RPMI7951 (cell line): ENCODE measurements at regions not wholly inside any gene's neighbourhood (a gene's known extent, or its start where the extent isn't known, plus 50 kb on each side); places are given as distances from the start of the nearest gene placed in this dataset.
"Not testable (repeated sequence)": the region's sequence is repeated elsewhere in the genome, so short reads cannot be mapped to it uniquely, and the experiment has no call there.

Experiments
- DNase-seq: peaks from one replicate; pipeline ENCODE4 v3.0.0-alpha.2; 2012; ENCODE audit warnings: low read depth

DNA sequence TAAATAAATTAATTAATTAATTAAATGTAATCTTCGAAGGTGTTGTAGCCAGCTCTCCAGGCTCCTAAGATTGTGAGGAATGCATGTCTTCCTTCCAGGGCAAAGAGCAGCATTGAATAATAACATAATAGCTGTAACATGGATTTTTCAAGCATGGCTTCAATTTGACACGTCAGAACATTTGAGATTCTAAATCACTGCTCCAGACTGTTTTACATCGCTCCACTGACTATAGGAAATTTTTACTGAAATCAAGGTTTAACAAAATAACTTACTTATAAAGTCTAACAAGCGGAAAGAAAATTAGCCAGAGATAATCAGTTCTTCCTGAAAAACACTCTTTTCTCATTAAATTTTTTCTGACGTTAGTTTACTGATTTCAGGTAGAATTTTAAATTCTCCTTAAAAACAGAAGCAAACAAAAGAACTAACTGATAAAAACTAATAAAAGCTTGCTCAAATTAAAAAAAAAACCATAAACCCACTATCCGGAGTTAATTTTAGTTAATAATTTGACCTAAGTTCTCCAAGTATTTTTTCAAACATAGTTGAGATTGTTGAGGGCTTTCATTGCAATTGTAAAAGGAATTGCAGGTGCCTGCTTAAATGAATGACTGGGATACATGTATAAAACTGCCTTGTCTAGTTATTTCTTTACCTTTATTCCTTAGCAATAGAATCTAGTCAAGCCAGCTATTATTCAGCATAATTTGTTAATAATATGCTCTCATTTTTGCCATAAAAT, 51.2 kb upstream of the SGCE start:
- no peak for DNase-seq

DNA sequence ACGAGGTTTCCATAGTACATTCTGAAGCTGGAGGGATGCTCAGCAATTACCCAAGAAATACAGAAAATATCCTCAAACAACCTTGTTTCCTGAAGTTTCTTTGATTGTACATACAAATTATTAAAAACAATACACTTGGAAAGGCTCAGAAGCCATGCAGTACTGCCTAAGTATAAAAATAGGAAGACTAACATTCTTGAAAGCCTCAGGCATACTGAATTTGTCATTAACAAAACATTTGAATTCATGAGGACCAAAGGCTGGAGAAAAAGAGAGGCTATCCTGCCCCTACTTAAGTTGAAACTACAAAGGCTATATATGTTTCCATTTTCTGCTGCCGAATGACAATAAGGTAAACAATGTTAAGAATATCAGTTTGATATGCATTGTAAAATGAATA, 54.3 kb upstream of the SGCE start:
- DNase-seq = peak; percentile 32

DNA sequence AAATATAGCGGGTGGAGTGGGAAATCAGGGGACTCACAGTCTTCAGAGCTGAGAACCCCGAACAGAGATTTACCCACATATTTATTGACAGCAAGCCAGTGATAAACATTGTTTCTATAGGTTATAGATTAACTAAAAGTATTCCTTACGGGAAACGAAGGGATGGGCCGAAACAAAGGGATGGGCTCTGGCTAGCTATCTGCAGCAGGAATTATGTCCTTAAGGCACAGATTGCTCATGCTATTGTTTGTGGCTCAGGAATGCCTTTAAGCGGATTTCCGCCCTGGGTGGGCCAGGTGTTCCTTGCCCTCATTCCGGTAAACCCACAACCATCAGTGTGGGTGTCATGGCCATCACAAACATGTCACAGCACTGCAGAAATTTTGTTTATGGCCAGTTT, 66.4 kb upstream of the SGCE start:
- not testable (repeated sequence) for DNase-seq

DNA sequence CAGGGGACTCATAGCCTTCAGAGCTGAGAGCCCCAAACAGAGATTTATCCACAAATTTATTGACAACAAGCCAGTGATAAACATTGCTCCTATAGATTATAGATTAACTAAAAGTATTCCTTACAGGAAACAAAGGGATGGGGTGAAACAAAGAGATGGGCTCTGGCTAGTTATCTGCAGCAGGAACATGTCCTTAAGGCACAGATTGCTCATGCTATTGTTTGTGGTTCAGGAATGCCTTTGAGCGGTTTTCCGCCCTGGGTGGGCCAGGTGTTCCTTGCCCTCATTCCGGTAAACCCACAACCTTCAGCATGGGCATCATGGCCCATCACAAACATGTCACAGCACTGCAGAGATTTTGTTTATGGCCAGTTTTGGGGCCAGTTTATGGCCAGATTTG, 73.0 kb upstream of the SGCE start:
- DNase-seq = not testable (repeated sequence)

DNA sequence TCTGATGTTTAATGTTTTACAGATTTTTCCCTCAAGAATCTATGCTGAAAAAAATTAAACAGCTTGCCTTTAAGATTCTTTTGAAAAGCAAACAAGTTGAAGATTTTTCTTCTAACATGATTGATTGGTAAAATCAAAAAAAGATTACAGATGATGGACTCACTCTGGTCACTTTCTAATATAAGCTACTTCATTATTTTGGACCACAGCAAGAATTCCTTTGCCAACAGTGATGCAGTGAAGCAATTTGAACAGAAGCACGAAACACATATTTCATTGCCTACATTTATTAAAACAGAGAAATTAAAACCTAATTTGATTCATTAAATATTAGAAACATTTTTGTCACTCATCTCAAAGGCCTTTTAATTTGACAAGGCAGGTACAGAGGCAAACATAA, 82.1 kb upstream of the SGCE start:
- DNase-seq = no peak

DNA sequence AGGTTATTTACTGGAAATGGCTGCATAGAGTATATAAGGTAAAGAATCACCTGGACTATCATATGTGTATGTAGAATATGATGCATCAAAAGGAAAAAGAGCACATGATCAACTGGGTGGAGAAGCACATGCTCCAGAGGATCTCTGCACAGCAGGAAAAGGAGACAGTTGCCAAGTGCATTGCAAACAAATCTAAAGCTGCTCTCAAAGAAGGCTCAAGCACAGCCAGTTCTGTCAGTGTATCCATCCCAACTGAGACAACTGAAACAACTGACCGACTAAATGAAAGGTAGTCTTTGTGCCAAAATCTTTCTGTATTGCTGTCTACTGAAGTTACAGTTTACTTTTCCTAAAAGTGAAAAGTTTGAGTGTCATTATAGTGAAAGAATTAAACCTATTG, 83.2 kb upstream of the SGCE start:
- no peak for DNase-seq

DNA sequence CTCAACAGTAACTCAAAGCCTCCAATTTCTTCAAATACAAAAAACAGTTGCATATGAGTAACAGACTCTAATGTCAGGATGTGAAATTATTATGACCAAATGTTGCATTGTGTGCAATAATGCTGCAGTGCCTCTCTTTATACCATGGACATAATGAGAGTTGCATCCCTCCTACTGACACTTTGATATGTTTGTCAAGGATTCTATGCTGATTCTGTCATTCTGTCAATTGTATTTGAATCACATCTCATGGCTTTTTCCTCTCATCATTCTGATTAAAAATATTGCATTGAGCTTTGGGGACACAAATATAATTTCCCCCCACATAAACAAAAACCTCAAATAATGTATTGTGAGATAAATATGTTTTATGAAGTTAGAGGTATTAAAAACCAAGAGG, 84.6 kb upstream of the SGCE start:
- no peak for DNase-seq

DNA sequence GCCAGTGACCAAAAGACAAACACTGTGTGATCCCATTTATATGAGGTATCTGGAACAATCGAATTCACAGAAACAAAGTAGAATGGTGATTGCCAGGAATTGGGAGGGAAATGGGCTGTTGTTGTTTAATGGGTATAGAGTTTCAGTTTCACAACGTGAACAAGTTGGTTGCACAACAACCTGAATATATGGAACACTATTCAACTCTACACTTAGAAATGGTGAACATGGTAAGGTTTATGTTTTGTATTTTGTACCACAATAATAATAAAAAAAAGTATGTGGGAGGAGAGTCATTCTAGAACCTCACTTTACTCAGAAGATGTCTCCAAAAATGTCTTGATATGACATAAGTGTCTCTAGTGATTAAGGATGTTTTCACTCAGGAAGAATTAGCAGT, 85.2 kb upstream of the SGCE start:
- no peak for DNase-seq

DNA sequence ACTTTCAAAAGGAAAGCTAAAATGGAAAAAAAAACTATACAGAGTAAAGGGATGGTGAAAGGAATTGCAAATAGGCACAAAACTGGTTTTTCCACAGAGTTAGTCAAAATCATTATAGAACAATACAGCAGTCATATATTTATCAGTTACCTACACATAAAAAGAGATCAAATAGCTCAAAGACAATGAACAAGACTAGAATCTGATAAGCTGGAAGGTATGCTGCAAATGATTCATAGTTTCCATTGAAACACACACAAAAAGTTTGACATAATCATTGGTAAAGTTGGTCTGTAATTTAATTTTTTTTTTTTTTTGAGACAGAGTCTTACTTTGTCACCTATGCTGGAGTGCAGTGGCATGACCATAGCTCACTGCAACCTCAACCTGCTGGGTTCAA, 92.4 kb upstream of the SGCE start:
- DNase-seq = no peak

DNA sequence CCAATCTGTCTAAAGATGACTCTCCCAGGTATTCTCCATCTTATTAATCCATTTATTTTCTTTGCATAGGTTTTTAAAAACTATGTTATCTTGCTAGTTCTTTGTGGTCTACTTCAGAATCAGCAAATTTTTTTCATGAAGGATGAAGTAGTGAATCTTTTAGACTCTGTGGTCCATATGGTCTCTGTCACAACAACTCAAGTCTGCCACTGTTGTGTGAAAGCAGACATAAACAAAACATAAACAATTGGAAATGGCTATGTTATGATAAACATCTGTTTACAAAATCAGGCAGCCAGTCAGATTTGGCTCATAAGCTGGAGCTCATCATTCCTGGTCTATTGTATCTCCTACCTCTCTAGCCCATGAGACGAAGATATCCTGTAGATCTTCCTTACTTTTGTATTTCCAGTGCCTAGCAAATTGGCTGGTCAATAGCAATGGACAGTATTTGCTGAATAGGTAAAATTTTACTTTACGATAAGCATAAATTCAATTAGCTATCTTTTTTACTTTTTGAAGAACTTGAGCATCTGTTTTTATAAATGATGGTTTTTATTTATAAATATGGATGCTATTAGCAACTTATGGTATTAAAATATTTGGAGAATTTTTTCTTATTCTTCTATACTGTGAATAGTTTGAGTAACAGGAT, 104.6 kb upstream of the SGCE start:
- DNase-seq = no peak

DNA sequence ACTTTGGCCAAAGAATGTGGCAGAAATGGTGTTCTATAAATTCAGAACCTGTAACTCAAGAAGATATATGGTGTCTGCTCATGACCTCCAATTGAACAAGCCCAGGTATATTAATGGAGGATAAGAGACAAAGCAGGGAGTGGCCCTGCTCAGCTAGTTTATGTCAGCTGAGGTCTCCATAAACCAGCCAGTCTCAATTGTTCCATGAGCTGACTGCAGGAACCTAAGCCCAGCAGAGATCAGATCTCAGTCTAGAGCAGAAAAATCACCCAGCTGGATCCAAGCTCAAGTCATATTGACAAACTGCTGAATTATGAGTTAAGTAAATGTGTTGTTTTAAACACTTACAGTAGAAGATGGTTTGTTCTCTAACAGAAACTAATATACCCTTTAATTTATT, 105.5 kb upstream of the SGCE start:
- no peak for DNase-seq

DNA sequence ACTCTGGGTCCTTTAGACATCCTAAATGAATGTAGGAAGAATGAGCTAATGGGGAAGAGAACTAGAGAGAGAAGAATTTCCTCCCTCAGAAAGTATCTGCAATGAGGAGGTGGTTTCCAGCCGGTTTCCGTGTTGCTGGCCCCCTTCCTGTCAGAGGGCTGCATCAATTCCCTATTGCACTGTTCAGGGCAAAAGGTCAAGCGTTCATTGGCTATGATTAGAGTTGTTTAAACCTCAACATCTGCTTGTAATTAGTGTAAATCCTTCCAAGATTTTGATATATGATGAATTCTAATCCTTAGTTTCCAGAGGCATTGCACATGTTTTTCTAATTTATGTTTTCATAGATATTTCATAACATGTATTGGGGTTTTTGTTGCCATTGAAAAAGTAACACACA, 107.3 kb upstream of the SGCE start:
- DNase-seq = peak; percentile 42

DNA sequence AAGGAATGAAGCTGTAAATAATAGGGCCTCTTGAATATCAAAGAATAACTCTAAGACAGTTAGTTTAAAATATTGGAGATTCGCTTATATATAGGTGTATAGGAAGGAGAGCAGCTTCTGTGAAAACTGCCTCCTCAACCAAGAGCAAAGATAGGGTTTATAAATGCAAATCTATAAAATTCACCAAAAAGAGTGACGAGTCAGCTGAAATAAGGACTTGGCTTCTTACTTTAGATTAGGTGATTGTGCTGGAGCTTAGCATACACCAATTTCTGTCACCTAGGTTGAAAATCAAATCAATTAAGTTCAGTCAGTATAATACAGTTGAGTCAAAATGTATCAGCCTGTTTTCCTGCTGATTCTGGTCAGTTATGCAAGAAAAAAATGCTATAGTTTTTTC, 113.8 kb upstream of the SGCE start:
- DNase-seq = no peak

DNA sequence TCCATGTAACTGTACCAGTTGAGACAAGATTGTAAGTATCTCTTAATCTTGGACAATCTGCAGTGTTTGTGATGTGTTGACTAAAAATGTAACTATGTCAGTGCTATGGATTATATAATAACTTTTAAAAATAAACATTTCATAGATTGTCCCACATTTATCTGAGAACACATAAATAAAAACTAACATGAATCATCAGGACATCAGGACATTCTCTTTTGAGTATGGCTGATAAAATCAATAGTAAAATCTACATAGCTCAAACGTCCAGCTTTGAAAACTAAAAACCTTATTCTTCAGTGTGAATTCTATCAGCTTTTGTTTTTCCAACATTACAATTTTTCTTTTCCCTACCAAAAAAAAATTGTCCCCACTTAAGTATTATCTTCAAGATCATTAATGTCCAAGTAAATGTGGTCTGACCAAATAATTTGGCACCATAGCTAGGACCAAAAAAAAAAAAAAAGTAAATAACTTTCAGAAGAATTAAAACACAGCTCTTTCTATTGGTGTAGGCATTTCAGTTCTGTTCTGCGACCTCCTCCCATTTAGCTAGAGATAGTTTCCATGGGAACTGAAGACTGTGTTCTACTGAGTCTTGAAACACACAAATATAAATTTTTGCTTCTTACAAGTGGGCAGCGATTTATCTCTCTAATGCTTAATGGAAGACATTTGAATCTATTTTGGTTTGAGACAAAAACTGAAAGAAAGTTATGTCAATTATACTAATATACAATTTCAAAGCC, 123.0 kb upstream of the SGCE start:
- no peak for DNase-seq

DNA sequence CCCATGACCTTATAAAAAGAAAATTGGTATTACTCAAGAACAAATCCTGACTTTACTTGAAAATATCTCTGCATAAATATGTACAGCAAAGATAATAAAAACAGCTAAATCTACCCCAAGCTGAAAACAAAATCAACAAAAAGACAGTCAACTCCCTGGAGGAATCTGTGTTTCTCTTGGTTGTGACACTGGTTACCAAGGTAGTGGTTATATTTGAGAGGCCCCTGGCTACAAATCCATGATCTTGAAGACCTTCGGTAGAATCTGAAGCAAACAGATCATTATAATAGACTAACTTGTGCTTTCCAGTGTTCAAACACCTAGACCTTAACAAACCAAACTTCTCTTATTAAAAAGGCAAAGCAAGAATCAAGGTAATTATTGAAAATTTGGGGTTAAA, 123.9 kb upstream of the SGCE start:
- DNase-seq = no peak

DNA sequence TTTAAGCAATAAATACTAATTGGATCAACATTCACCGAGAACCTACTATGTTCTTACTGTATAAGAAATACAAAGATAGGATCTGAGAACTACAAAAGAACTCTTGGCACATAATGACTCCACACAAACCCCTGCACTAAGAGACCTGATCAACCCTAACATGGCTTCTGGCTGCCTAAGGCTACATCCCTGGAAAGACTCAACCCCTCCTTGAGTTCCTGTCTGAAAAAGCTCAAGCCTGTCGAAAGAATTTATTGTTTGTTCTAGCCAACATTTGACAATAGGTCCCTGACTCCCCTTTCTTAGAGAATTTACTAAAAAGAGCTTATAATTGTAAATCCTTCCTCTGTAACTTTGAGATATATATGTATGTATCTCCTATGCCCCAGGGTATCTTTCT, 125.3 kb upstream of the SGCE start:
- DNase-seq = no peak

DNA sequence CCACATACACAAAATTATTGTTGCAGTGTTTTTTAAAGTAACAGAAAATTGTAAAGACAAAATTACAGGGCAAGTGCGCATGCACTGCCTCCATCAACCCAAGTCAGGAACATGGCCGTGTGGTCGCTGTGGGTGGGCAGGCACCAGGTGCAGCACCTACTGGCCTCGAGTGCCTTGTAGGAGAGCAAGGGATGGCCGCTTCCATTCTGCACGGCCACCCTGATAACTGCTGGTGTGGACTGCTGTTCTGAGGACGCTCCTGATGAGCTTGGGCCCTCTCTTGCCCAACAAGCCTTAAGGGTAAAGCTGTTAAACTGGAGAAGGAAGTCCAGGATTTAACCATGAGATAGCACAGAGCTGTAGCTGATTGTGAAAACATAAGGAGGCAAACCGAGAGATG, 124.6 kb upstream of the PPP1R9A start:
- no peak for DNase-seq

DNA sequence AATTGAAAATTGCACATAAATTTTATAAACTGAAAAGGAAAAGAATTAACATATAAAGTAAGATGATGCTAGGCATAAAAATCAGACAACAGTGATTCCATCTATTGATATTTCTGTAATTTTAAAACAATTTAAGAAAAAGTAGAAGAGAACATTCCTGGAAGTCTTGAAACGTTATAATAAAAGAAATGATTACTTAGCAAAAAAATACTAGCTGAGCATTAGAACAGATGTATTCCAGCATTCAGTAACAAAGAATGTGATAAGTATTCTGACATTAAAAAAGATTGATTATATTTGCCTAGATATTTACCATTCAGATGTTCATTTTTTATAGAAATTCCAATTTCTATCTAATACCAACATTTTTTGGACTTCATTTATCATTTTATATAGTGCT, 120.1 kb upstream of the PPP1R9A start:
- DNase-seq = no peak

DNA sequence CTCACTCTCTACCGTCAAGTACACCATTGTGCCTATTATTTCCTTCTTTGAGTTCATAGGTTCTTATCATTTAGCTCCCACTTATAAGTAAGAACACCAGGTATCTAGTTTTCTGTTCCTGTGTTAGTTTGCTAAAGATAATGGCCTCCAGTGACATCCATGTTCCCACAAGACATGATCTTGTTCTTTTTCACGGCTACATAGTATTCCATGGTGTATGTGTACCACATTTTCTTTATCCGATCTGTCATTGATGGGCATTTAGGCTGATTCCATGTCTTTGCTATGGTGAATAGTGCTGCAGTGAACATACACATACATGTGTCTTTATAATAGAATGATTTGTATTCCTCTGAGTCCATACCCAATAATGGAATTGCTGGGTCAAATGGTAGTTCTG, 119.0 kb upstream of the PPP1R9A start:
- DNase-seq = not testable (repeated sequence)

DNA sequence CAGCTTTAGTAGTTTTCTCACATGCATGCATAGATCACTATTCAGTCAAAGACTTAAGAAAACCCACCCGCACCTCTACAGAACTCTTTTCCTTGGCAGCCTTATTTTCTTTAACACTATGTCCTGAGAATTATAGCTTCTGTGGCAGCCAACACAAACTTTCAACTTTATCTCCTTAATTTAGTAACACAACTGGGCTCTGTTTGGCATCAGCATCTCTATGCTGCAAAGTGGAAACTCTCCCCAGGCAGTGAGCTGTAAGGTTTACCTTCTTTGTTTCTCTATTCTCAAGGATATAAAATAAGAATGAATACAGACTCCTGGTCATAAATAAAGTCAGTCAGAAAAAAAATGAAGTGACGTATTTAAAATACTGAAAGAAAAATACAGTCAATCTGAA, 115.2 kb upstream of the PPP1R9A start:
- no peak for DNase-seq

DNA sequence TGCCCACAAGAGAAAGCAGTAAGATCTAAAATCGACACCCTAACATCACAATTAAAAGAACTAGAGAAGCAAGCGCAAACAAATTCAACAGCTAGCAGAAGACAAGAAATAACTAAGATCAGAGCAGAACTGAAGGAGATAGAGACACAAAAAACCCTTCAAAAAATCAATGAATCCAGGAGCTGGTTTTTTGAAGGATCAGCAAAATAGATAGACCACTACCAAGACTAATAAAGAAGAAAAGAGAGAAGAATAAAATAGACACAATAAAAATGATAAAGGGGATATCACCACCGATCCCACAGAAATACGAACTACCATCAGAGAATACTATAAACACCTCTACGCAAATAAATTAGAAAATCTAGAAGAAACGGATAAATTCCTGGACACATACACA, 110.0 kb upstream of the PPP1R9A start:
- not testable (repeated sequence) for DNase-seq

DNA sequence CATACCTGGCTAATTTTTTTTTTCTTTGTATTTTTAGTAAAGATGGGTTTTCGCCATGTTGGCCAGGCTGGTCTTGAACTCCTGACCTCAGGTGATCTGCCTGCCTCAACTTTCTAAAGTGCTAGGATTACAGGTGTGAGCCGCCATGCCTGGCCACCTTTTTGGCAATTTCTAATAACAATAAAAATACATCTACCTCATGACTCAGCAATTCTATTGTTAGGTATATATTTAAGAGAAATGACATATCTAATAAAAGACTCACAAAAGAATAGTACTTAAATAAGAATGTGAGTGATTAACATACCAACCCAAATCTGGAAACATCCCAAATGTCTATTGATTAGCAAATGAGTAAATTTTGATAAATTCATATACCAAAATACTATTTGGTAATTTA, 103.6 kb upstream of the PPP1R9A start:
- DNase-seq = no peak

DNA sequence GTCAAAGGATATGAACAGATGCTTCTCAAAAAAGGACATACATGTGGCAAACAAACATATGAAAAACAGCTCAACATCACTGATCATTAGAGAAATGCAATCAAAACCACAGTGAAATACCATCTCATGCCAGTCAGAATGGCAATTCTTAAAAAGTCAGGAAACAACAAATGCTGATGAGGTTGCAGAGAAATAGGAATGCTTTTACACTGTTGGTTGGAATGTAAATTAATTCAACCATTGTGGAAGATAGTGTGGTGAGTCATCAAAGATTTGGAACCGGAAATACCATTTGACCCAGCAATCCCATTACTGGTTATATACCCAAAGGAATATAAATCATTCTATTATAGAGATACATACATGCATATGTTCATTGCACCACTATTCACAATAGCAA, 98.7 kb upstream of the PPP1R9A start:
- DNase-seq = peak; percentile 49
